Stimulated activated CD4-positive, alpha-beta T cell treated with anti-CD3 and anti-CD28 coated beads, Interleukin-4, amount 100 ng/mL, for 4 hours (primary cell): ENCODE measurements at regions not wholly inside any gene's neighbourhood (a gene's known extent, or its start where the extent isn't known, plus 50 kb on each side); places are given as distances from the start of the nearest gene placed in this dataset.

ENCODE experiments used
- DNase-seq, 2 experiments: peaks; one replicate each; pipeline ENCODE4 v3.0.0-alpha.2; 2020

DNA sequence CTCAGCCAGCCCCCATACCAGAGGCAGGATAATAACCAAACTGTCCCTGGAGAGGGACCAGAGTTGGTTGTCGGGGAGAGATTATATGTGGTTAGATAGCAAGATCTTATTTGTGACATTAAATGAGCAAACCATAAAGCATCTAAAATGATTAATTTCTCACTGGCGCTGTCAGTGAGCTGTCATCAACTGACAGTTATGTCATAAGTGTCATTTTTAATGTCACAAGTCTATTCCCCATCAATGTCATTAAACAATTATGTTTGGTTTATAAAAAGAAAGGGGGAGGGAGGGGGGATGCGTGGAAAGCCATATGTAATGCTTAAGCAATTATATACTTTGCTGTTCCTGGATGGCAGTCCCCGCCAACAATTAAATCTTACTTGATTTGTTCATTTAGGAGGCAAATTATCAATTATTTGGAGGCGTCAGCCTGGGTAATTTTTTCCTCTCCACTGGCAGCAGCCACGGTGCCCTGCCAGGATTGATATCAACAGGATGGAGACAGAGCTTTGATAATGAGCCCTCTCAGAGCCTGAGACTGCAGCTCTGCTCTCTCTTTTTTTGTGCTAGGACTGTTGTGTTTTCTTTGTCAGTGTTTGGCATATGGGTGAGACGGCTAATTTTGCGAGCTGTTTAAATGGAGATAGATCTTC, 333.6 kb upstream of the CAMK1G start:
- DNase-seq: no peak

GRCh38 chr1:209250861-209251636, 332.5 kb upstream of the CAMK1G start:
- DNase-seq: no peak

DNA sequence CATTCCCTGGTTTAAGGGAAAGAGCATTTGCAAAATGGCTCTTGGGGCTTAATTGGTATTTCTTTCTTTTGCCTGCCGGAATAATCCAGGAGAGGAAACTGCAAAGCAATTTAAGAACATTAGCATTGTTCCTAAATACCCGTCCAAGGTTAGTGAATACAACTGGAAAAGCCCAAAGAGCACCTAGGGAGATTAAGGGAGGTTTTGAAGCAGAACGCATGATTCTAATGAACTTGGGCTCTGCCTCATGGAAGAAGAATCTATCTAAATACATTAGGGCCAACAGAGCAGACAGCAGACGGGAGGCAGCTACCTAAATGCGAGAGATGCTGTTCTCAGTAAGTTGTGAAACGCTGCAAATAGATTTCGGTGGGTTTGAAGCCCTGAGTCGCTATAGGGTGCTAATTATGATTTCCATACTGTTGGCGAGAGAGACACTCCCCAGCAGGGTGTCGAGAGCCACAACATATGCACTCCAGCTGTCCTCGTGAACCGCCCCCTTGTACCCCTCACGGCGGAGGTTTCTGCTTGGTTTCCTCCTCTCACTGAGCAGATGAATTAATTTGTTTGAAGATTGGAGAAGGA, 326.7 kb upstream of the CAMK1G start:
- DNase-seq: no peak

DNA sequence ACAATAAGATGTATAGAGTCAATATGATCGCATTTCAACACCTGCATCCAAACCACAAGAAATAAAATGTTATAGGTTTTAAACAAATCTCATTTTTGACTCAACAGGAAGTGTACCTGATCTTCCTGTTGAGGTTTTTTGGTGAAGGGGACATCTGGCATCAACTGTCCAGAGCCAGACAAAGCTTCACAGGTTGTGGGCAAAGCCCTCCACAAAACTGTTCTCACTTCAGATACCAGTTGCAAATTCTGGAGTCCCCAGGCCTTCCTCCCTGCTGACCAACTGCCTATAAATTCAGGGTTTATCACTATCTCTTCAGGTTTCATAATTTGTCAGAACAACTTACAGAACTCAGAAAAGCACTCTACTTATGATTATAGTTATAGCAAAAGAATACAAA, 326.1 kb upstream of the CAMK1G start:
- DNase-seq: no peak

- no peak for DNase-seq
Measured at GRCh38 chr1:209260136-209260535, 323.4 kb upstream of the CAMK1G start.

GRCh38 chr1:209262631-209263030, 320.9 kb upstream of the CAMK1G start:
- no peak for DNase-seq

- no peak for DNase-seq
Measured at GRCh38 chr1:209265301-209265700, 318.2 kb upstream of the CAMK1G start.

DNA sequence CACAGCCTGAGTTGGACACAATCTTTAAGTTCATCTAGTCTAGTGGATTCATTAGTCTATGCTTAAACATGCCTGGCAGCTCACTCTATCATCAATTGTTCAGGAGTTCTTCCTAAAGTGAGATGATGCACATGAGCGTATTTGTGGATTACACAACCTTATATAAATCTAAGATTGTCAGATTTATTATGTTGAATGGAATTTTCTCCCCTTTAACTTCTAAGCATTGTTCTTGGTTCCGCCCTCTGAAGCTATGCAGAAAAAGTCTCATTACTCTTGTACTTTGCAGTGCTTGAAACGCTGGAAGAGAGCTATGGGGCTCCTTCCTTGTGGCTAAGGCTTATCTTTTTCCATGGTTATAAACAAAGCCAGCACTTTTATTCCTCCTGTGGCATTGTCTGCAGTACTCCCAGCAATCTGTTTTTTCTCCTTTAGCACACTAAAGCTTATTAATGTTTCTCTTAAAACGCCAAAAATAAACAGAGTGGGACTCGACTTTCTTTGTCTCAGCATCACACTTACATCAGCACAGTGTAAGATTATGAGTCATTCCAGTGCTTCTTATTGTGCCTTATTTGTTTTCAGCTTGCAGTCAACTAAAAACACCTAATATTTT, 316.8 kb upstream of the CAMK1G start:
- no peak for DNase-seq

GRCh38 chr1:209267968-209268367, 315.5 kb upstream of the CAMK1G start:
- DNase-seq: no peak

DNA sequence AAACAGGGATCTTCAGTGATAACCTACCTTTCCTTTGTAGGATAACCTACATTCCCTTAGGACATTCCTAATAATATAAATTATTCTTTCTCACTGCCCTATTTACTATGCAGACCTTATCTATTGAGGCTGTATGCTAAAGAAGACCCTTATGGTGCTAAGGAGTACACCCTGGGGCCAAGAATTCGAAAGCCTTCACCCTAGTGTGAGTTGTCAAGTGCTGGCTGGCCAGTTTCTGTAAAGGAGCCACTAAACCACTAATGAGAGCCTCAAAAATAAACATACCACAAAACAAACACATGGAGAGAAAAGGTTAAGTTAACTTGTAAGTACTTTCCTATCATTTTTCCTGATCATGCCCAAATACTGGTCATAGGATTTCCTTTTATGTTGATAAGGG, 315.0 kb upstream of the CAMK1G start:
- no peak for DNase-seq

DNA sequence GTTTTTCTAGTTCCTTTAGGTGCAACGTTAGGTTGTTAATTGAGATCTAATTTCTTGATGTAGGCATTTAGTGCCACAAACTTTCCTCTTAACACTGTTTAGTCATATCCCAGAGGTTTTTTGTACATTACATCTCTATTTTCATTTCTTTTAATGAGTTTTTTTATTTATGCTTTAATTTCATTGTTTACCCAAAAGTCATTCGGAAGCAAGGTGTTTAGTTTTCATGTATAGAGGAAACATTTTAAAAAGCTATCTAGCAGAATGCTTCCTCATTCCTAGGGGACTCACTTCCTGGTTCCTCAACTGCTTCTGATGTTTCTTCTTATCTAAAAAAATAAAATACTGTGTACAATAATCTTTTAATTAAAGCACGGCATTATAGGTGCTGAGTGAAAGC, 307.2 kb upstream of the CAMK1G start:
- no peak for DNase-seq

DNA sequence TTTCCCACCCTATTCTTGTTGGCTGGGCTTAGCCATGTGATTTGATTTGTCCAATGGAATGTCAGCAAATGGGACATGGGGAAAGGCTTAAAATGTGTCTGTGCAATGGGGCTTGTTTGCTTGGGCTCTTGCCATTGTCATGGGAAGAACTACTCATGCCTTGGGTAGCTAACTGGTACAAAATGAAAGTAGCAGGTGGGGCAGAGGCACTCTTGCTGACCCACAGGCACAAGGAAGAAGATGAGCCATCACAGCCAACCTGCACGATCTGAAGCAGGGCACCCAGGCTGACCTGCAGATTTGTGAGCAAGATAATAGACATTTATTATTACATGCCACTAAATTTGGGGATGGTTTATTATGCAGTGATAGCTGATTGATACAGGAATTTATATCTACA, 305.9 kb upstream of the CAMK1G start:
- no peak for DNase-seq

DNA sequence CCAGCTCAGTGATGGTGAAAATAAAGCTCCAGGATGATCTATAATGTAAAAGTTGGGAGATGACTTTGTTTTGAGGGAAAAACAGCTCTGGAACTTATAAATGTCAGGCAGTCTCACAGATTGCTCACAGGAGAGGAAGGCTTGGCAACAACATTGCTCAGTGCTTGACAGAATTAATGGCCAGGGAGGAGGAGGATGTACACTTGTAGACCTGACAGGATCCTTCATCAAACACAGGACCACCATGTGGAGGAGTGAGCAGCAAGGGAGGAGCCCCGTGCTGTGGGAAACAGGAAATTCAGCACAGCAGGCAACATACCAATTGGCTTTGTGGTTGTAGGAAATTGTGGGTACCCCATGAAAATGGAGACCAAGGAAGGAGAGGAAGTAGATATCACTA, 291.8 kb upstream of the CAMK1G start:
- DNase-seq: no peak

DNA sequence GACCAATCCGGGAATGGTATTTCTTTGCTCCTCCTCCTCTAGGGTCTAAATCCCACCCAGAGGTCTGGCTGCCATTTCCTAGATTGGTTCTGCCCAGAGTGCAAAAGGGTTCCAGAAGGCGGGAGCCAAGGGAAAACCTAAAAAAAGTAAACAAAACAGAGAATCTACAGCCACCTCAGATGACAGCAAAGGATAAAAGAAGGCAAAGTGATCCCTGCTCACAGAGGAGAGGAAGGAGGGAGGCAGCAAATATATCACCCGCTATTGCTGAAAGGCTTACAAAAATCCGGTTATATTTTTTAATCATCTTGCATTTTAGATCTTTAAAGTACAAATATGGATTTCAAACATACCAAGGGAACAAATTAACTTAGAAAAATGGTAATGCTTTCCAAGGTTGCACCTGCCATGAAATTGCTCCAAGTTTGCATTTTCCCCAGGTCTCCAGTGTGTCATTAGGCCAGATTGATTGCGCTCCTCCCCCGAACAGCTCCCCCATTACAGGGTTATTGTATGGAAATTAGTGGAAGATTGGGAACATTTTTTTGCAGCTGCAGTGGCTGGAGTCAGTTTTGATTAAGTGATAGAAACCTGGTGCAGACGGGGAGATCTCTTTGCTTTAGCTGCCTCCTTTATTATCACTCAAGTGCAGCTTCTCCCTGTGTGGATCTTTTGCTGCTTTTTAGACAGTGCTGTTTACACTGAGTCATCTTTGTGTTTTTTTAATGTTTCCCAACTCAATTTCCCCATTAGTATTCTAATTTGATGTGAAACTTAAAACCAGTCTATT, 280.5 kb upstream of the CAMK1G start:
- no peak for DNase-seq

GRCh38 chr1:209304166-209304565, 279.3 kb upstream of the CAMK1G start:
- DNase-seq: no peak

DNA sequence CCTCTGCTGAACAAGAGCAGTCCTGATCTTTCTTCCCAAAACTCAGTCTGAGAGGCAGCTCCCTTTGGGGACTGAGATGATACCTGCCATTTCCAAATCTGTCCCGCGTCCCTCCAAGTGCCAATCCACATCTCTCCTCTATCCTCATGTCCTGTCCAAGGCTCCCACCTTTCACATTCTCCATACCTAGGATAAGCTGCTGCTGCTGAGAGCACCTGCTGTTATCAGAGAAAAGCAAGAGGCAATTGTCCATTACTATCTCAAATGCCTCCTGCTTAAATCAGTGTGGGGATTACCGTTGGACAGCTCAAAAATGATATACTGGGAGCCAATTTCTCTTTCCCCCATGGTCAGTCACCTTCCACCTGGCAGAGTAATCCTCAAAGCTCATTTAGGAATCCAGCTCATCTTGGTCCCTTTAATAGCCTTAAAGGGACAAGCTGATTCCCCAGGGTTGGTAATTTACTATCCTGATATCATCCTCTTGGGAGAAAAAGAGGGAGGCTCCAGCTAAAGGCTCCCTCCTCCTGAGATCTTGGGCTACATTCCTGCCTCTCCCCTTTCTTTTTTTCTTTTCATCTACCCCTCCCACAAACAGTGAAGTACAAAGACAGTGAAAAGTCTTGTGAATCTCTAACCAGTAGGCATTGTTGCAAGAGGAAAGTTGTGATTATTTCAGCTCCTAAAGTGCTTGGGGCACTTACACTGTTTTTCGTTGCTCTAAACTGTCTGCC, 278.1 kb upstream of the CAMK1G start:
- DNase-seq: no peak

- no peak for DNase-seq
Measured at GRCh38 chr1:209307846-209308245, 275.7 kb upstream of the CAMK1G start.

- no peak for DNase-seq
Measured at GRCh38 chr1:209309198-209309597, 274.3 kb upstream of the CAMK1G start.

DNA sequence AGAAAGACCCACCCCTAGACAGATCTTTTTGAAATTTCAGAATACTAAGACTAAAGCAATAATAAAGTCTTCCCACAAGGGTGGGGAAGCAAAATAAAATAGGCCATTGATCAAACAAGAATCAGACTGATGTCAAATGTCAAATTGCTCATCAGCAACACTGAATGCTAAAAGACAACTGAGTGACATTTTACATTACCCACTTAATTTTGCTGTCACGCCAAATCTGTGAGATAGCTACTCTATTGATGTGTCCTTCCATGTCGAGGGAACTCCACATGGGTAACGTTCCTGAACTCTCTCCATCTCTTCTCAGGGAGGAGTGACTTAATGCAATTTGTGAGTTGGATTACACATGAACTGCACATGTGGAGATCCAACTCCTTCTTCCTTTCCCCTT, 271.7 kb upstream of the CAMK1G start:
- no peak for DNase-seq

- DNase-seq: no peak
Measured at GRCh38 chr1:209316929-209317328, 266.6 kb upstream of the CAMK1G start.

DNA sequence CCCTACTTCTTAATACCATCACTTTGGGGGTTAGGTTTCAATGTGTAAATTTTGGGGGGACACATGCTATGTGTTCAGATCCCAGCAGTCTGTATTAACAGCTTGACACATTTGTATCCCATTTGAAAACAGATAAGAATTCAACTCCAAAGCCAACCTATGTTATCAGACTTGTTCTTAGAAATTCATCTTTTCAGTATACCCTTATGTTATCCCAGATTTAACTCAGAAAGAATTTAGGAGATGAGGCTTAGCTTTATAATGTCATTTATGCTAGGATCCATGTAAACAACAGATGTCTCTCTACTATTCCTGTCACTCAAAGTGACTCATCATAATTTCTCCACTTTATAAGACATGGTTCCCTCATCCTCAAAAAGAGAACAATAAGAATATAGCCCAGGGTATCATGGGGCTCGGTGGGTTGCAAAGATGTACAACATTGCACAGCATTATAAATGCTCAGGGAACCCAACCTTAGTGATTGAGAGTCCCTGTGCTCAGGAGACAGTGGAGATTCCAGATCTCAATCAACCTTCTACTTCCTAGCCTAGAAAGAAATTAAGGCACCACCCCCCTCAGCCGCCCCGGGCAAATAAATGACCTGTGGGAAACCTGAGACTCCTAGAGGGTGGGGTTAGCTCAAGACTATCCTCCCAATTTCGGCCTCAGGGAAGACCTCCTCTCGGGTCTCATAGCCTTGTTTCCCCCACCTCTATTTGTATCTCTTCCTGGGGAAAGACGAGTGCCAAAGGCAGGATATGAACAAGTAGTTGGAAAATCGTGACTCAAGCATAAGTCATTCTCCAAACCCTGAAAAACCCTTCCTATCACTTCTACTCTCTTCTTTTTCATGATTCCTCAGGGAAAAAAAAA, 265.1 kb upstream of the CAMK1G start:
- no peak for DNase-seq
